RKO (cell line): ENCODE measurements at regions not wholly inside any gene's neighbourhood (a gene's known extent, or its start where the extent isn't known, plus 50 kb on each side); places are given as distances from the start of the nearest gene placed in this dataset.

ENCODE experiments used
- DNase-seq: peaks from one replicate; pipeline ENCODE4 v3.0.0-alpha.2; 2016; ENCODE audit warnings: low spot score

- peak; percentile 42 for DNase-seq
Observed at GRCh38 chr2:111652038-111652437, 232.0 kb downstream of the ANAPC1 start.

GRCh38 chr2:111652681-111653080 lies 231.3 kb downstream of the ANAPC1 start:
- no peak for DNase-seq

GRCh38 chr2:111653103-111653624 lies 230.8 kb downstream of the ANAPC1 start:
- no peak for DNase-seq

- no peak for DNase-seq
Observed at GRCh38 chr2:111653913-111654312, 230.1 kb downstream of the ANAPC1 start.

GRCh38 chr2:111654829-111655228 lies 229.2 kb downstream of the ANAPC1 start:
- DNase-seq, result no peak

GRCh38 chr2:111656436-111656835 lies 227.6 kb downstream of the ANAPC1 start:
- no peak for DNase-seq

GRCh38 chr2:111656894-111657293 lies 227.1 kb downstream of the ANAPC1 start:
- no peak for DNase-seq

- no peak for DNase-seq
Observed at GRCh38 chr2:111657351-111657975, 226.5 kb downstream of the ANAPC1 start.

- DNase-seq, result peak; percentile 4
Observed at GRCh38 chr2:111659361-111660333, 224.3 kb downstream of the ANAPC1 start.

GRCh38 chr2:111660811-111661210 lies 223.2 kb downstream of the ANAPC1 start:
- DNase-seq, result no peak

- DNase-seq, result no peak
Observed at GRCh38 chr2:111661286-111661940, 222.6 kb downstream of the ANAPC1 start.

- peak; percentile 65 for DNase-seq
Observed at GRCh38 chr2:111662039-111662770, 221.8 kb downstream of the ANAPC1 start.

GRCh38 chr2:111662771-111663470 lies 221.1 kb downstream of the ANAPC1 start:
- DNase-seq, result no peak

GRCh38 chr2:111663471-111664274 lies 220.3 kb downstream of the ANAPC1 start:
- no peak for DNase-seq

- DNase-seq, result no peak
Observed at GRCh38 chr2:111664275-111664850, 219.6 kb downstream of the ANAPC1 start.

GRCh38 chr2:111665011-111665410 lies 219.0 kb downstream of the ANAPC1 start:
- no peak for DNase-seq

- no peak for DNase-seq
Observed at GRCh38 chr2:111665551-111666116, 218.4 kb downstream of the ANAPC1 start.

- no peak for DNase-seq
Observed at GRCh38 chr2:111666160-111666559, 217.8 kb downstream of the ANAPC1 start.

- no peak for DNase-seq
Observed at GRCh38 chr2:111667001-111667400, 217.0 kb downstream of the ANAPC1 start.
